HEK293T (cell line): ENCODE measurements at regions not wholly inside any gene's neighbourhood (a gene's known extent, or its start where the extent isn't known, plus 50 kb on each side); places are given as distances from the start of the nearest gene placed in this dataset.

Experiments used
- BHLHE40 ChIP-seq: fragments of 450-650 bp; IDR thresholded peaks from 2 replicates; pipeline ENCODE4 v1.6.1; 2016; ENCODE audit warnings: mild to moderate bottlenecking, moderate library complexity, borderline replicate concordance
- HDGF ChIP-seq: fragments of 450-650 bp; IDR thresholded peaks from 2 replicates; pipeline ENCODE4 v1.6.1; 2017; ENCODE audit warnings: antibody characterized with exemption, borderline replicate concordance
- L3MBTL2 ChIP-seq: fragments of 450-650 bp; conservative IDR thresholded peaks from 2 replicates; pipeline ENCODE4 v1.6.1; 2016; ENCODE audit warnings: mild to moderate bottlenecking
- SUZ12 ChIP-seq: fragments of 450-650 bp; IDR thresholded peaks from 2 replicates; pipeline ENCODE4 v1.6.1; 2016; ENCODE audit warnings: mild to moderate bottlenecking

- TF ChIP-seq L3MBTL2 (no peak), BHLHE40 (no peak), HDGF (no peak), SUZ12 (no peak)
These were observed 711.2 kb upstream of the NRP1 start for GRCh38 chr10:34045571-34046190.
